Esophagus muscularis mucosa (tissue), 4 donors: ENCODE measurements at regions not wholly inside any gene's neighbourhood (a gene's known extent, or its start where the extent isn't known, plus 50 kb on each side); places are given as distances from the start of the nearest gene placed in this dataset.

Source experiments
- DNase-seq: peaks from one replicate; pipeline ENCODE4 v3.0.0-alpha.2; 2017; ENCODE audit errors: extremely low spot score
- H3K27ac ChIP-seq, 4 donors: fragments of 200-600 bp; sonication (generic); replicated peaks in 1 of 4; 1 replicate in 3 of 4; 2 replicates in 1 of 4; pipeline ENCODE4 v1.5.1; 2016 to 2019; ENCODE audit warnings: mild to moderate bottlenecking in 1 of 4
- H3K27me3 ChIP-seq, 4 donors: fragments of 200-600 bp; sonication (generic); one replicate each; pipeline versions ENCODE4 v1.5.1 to v1.6.0; 2016 to 2019
- H3K36me3 ChIP-seq, 4 donors: fragments of 200-600 bp; sonication (generic); one replicate each; pipeline ENCODE4 v1.5.1; 2016 to 2019
- H3K4me1 ChIP-seq, 4 donors: fragments of 200-600 bp; sonication (generic); one replicate each; pipeline ENCODE4 v1.5.1; 2016 to 2019
- H3K4me3 ChIP-seq, 4 donors: fragments of 200-600 bp; sonication (generic); 1 replicate in 2 of 4; 2 replicates in 2 of 4; pipeline ENCODE4 v1.5.1; 2016 to 2019; ENCODE audit warnings: mild to moderate bottlenecking in 4 of 4, moderate library complexity in 1 of 4
- H3K9me3 ChIP-seq, 4 donors: fragments of 200-600 bp; sonication (generic); 1 replicate in 3 of 4; 2 replicates in 1 of 4; pipeline ENCODE4 v1.5.1; 2016 to 2019
- EP300 ChIP-seq: sonication (generic); formaldehyde crosslinking; IDR thresholded peaks from one replicate; pipeline ENCODE4 v1.6.1; 2017; ENCODE audit warnings: antibody characterized with exemption
- POLR2A ChIP-seq: fragments of 450-650 bp; IDR thresholded peaks from one replicate; pipeline ENCODE4 v1.6.1; 2017; ENCODE audit warnings: antibody characterized with exemption, moderate library complexity, mild to moderate bottlenecking, low read depth
- POLR2AphosphoS5 ChIP-seq, 2 donors: sonication (generic); formaldehyde crosslinking; IDR thresholded peaks; one replicate each; pipeline ENCODE4 v1.6.1; 2017; ENCODE audit warnings: antibody characterized with exemption in 2 of 2
- WGBS: methylation state at CpG from one replicate; pipeline ENCODE4 v1.1.5; 2018; 5-methylcytosine and 5-hydroxymethylcytosine counted together
- intact Hi-C: fragments of 100-400 bp; cut with DNase I; formaldehyde crosslinking; loops from one replicate; pipeline ENCODE4 v1.15.1; 2023
- TF ChIP-seq, protein P1 (sequence below), 3 experiments: fragments of 200-600 bp in 2 of 3; fragments of 450-650 bp in 1 of 3; sonication (generic) in 2 of 3; IDR thresholded peaks; one replicate each; pipeline ENCODE4 v1.5.1; 2017 to 2019; ENCODE audit warnings: antibody characterized with exemption in 3 of 3, mild to moderate bottlenecking in 2 of 3, moderate library complexity in 1 of 3

- Histone ChIP-seq H3K4me3 (no peak overlapping the region), H3K36me3 (no peaks in the 10 kb centered on the region), H3K9me3 (no peaks in the 10 kb centered on the region), H3K27me3 (peaks cover 0 to 2% (median 0%) of the 10 kb centered on the region in 4 donors), H3K4me1 (no peaks in the 10 kb centered on the region), H3K27ac (no peak overlapping the region)
- TF ChIP-seq EP300 (no peak), POLR2A (no peak), POLR2AphosphoS5 (IDR thresholded peaks at IDR 0.05) (no peak)
- TF ChIP-seq, protein P1, sequence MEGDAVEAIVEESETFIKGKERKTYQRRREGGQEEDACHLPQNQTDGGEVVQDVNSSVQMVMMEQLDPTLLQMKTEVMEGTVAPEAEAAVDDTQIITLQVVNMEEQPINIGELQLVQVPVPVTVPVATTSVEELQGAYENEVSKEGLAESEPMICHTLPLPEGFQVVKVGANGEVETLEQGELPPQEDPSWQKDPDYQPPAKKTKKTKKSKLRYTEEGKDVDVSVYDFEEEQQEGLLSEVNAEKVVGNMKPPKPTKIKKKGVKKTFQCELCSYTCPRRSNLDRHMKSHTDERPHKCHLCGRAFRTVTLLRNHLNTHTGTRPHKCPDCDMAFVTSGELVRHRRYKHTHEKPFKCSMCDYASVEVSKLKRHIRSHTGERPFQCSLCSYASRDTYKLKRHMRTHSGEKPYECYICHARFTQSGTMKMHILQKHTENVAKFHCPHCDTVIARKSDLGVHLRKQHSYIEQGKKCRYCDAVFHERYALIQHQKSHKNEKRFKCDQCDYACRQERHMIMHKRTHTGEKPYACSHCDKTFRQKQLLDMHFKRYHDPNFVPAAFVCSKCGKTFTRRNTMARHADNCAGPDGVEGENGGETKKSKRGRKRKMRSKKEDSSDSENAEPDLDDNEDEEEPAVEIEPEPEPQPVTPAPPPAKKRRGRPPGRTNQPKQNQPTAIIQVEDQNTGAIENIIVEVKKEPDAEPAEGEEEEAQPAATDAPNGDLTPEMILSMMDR (IDR thresholded peaks at IDR 0.05) = no peak
- no peak for DNase-seq
- 96% methylated on average over 1 of the region's 1 CpG for WGBS
- intact Hi-C loops = no loop called here
These were observed 351.6 kb downstream of the CYRIA start for GRCh38 chr2:16314001-16314400.

DNA sequence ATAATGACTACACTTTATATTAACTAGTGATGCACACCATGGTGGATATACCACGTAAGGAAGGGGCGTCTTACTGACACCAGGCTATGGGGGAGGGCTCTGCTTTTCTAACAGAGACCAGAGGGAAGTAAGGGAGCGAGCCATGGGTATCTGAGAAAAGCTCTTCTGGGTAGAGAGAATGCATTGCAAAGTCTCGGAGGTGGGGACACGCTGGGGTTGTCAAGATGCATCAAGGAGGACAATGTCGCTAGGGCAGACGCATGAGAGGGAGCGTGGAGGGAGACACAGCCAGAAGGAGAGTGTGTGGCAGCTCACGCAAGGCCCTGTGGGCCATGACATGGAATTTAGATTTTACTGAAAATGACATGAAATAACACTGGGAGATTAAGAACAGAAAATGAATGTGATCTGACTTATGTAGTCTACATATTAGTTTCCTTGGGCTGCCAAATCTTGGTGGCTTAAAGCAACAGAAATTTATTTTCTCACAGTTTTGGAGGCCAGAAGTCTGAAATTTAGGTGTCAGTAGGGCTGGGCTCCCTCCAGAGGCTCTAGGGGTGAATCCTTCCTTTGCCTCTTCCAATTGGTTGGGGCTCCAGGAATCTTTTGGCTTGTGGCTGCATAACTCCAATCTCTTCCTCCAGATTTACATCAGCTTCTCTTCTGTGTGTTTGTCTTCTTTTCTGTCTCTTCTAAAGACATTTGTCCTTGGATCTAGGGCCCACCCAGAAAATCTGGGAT lies 352.2 kb downstream of the CYRIA start:
- intact Hi-C loops = no loop called here
- H3K9me3 ChIP-seq = no peaks in the 10 kb centered on the region
- H3K4me3 ChIP-seq = no peak overlapping the region
- peaks cover 0 to 2% (median 0%) of the 10 kb centered on the region in 4 donors for H3K27me3 ChIP-seq
- TF ChIP-seq, protein P1 (IDR thresholded peaks at IDR 0.05) = no peak
- TF ChIP-seq POLR2A (no peak), EP300 (no peak), POLR2AphosphoS5 (IDR thresholded peaks at IDR 0.05) (no peak)
- no peaks in the 10 kb centered on the region for H3K4me1 ChIP-seq
- H3K36me3 ChIP-seq = no peaks in the 10 kb centered on the region
- 90% methylated on average over 9 of the region's 9 CpGs for WGBS
- H3K27ac ChIP-seq = no peak overlapping the region
- no peak for DNase-seq

DNA sequence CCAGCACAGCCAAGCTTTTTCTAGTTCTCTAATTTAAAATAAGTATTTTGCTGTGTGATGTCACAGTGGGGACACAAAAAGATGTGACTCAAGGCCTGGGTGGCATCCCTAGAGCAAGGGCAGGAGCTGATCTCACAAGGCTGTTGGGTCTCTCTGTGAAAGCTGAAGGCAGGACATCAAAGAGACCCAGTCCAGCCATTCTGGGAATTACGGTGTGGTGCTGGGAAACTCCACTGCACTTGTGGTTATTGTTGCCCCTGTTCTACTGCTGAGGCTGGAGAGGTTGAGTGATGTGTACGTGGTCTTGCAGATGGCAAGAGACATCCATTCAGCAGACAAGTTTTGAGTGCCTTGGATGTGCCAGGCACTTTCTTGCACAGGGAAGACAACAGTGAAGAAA lies 352.9 kb downstream of the CYRIA start:
- Histone ChIP-seq H3K36me3 (no peaks in the 10 kb centered on the region), H3K9me3 (no peaks in the 10 kb centered on the region), H3K4me1 (no peaks in the 10 kb centered on the region), H3K27ac (no peak overlapping the region), H3K4me3 (no peak overlapping the region), H3K27me3 (peaks cover 0 to 2% (median 0%) of the 10 kb centered on the region in 4 donors)
- no peak for DNase-seq
- intact Hi-C loops = no loop called here
- 93% methylated on average over 2 of the region's 2 CpGs for WGBS
- TF ChIP-seq POLR2A (no peak), EP300 (no peak)
- TF ChIP-seq, protein P1 (IDR thresholded peaks at IDR 0.05) = no peak

DNA sequence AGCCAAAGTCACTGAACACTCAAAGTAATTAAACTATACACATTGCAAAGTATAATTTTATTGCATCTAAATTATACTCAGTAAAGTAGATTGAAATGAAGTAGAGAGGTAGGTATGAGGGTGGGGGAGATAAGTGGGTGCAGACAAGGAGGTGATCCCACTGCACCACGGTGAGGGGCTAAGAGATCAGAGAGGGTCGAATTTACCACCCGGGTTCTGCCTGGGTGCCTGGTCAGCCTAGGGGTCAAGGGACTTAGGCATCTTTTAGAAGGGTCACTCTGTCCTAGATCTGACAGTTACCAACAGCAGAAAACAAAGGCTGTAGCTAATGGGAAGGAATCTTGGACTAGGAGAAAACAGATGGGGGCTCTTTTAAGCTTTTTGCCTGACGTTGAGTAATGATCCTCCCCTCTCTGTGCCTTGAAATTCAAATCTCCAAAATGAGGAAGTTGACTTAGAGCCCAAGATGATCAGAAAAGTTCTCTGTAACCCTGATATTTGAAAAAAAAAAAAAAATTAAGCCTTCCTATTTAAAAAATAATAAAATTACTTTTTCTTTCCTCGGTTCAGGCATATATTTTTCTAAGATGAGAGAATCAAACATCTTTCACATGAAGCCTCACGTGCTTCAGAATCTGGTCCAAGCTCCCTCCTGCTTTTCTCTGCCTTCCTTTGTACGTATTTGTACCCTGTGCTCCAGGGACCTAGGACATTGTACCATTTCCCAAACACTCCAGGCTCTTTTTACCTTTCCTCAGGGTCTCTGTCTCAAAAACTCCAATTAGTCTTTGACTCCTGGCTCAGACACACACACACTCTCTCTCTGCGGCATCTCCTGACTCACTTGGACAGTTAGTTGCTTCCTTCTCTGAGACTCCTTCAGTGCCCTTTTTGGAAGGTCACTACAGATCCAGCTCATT lies 353.9 kb downstream of the CYRIA start:
- H3K36me3 ChIP-seq = no peaks in the 10 kb centered on the region
- TF ChIP-seq POLR2AphosphoS5 (IDR thresholded peaks at IDR 0.05) = no peak
- intact Hi-C loops = no loop called here
- no peak for DNase-seq
- no peak overlapping the region for H3K4me3 ChIP-seq
- H3K9me3 ChIP-seq = no peaks in the 10 kb centered on the region
- no peak overlapping the region for H3K27ac ChIP-seq
- no peaks in the 10 kb centered on the region for H3K4me1 ChIP-seq
- peaks cover 0 to 2% (median 0%) of the 10 kb centered on the region in 4 donors for H3K27me3 ChIP-seq
- 52% methylated on average over 8 of the region's 8 CpGs for WGBS

DNA sequence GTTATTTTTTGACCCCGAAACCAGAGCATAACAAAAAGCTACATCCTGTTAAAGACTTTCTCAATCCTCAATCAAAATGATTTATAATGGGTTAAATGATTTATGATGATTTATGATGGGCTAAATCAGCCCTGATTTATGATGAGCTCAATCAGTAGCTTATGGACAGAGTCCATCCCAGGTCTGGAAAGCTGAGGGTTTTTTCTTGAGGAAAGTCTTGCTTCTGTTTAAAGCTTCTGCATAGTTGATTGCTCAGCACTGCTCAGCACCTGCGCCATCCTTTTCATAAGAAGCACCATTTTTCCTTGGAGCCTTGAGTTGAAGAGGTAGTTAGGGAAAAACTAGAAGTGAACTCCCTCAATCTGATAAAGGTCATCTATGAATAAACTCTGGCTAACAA lies 356.8 kb downstream of the CYRIA start:
- Histone ChIP-seq H3K27me3 (peaks cover 0 to 2% (median 0%) of the 10 kb centered on the region in 4 donors), H3K4me1 (no peaks in the 10 kb centered on the region), H3K36me3 (no peaks in the 10 kb centered on the region), H3K9me3 (no peaks in the 10 kb centered on the region), H3K4me3 (no peak overlapping the region), H3K27ac (no peak overlapping the region)
- WGBS = 98% methylated on average over 2 of the region's 2 CpGs
- no peak for DNase-seq
- TF ChIP-seq, protein P1 (IDR thresholded peaks at IDR 0.05) = no peak
- TF ChIP-seq POLR2AphosphoS5 (IDR thresholded peaks at IDR 0.05) = no peak
- TF ChIP-seq EP300 = no peak
- no peak for TF ChIP-seq POLR2A
- intact Hi-C loops = no loop called here
